Myocyte (in vitro differentiated cells): ENCODE measurements at regions not wholly inside any gene's neighbourhood (a gene's known extent, or its start where the extent isn't known, plus 50 kb on each side); places are given as distances from the start of the nearest gene placed in this dataset.
"Not testable (repeated sequence)": the region's sequence is repeated elsewhere in the genome, so short reads cannot be mapped to it uniquely, and the experiment has no call there.

ENCODE experiments used
- DNase-seq: peaks from one replicate; pipeline ENCODE4 v3.0.0-alpha.2; 2012; ENCODE audit warnings: low read depth

DNA sequence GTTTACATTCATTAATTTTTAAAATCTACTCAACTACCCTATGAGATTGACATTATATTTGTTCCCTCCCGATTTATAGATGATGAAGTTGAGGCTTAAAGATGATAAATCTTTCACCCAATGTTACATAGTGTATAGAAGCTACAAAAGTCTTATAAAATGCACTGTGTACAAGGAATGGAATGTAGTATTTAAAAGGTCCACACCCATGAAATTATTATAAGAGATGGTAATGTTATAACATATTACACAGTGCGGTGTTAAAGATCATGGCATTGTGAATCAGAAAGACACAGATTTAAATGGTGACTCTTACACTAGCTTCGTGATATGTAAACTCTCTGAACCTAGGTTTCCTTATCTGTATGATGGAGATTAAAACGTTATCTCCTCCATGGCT lies 141.6 kb upstream of the CHD1 start:
- no peak for DNase-seq

DNA sequence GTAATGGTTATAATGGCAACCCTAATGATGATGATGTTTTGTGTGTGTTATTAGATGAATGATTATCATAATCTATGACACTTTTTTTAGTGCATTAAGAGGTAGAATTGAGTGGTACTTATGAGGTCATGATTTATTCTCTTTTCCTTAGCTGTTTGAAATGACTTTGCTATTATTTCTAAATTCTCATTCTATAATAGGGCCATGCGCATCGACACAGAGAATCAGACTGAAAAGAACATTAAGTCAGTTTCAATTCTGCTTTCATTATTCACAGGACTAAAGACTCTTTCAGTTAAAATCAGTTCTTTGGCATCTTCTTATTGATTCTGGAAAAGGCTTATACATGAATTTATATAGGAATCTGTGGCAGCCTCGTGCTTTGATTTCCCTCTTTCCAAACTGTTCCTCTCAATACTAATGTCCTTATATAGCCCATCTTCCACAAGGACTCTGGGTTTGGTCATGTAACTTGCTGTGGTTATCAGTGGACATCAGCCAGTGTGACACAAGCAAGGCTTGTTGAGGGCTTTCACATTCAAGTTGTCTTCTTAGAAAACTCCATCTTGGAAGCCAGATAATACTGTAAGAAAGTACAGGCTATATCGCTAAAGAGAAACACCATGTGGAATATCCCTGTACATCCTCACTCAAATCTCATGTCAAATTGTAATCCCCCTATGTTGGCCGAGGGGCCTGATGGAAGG lies 140.3 kb upstream of the CHD1 start:
- DNase-seq: no peak

DNA sequence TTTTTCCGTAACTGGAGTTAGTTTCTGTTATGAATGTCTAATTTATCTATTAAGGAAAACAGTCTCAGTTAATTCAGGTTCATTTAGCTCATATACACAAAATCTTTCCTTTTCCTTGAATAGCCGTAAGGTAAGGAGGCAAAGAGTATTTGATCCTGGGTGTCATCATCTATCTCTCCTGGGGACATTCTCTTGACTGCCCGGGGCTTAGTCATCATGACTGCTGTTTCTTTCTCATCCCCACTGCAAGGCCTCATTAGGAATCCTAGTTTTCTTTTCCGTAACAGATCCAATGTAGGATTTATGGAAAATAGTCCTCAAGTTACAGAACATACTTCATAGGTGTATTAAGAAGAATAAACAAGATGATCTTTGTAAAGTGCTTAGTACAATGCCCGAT lies 134.9 kb upstream of the CHD1 start:
- DNase-seq: no peak

DNA sequence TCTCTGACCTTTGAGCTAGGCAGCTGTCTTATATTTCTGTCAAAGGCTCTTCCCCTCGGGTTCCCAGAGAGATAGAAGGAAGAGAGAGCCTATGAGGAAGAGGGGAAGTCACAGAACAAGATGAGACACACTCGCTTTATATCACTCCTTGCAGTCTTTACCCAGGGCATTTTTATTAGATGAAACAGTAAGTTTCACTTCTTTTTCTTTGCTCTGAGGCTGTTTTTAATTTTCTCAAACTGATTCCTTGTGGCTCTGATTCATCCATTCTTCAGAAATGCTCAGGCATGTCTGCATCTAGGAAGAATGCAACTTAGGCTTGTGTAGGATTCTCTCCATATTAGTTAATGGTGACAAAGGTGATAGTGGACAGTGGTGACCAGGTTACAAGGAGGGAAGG lies 132.9 kb upstream of the CHD1 start:
- peak; percentile 22 for DNase-seq

DNA sequence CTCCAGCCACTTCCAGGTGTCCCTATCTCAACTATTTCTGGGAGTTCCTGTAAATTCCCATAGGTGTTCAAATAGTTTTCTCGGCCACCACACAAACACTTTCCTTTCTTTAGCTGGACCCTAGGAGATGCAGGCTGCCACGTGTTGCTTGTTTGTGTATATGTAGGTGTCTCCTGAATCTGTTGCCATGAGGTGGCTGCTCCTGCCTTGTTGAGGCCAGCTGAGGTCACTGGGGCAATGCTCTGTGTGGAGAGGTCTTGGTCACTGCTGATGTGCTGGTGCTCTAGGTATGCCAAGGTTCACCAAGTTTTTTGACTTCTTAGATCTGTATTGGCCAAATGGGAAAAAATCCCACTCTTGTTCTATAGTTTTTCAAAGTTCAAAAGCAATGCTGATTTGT lies 132.5 kb upstream of the CHD1 start:
- no peak for DNase-seq

DNA sequence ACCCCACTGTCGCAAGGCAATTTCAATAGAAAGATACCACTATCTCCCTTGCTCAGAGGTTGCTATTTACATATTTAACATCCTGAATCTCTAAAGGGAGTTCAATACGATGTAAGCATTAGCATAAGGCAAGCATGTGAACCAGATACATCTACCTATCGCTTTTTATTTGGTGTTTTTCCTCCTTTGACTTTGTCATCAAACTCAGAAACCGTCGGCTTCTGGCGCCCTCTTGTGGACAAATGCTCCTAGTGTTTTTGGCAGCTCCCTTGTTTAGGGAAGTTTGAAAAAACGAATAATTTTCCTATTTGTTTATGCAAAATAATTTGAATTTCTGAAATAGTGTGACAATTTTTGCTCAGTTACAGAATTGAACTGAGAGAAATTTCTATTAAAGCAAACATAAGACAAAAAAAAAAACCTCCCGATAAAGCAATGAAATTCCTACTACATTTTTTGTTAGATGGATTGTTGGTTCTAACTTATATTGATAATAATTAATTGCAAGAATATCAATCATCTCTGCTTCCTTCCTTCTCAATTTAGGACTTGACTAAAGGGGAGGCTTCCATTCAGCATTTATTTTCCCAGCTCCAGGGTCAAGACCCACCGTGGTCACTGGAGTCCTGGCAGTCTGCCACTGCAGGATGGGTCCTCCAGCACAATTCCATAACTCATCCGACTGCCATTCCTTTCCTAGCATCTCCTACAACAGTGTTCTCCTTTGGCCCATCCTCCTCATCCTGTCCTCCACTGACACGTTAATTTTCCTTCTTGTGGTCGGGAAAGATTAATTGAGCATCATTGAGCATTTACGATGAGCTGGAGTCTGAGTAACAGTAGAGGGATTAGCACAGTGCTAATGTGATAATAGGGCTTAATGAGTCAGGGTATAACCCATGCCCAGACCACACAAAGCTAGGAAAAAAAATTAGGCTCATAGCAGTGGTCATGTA lies 131.8 kb upstream of the CHD1 start:
- DNase-seq: peak; percentile 78

DNA sequence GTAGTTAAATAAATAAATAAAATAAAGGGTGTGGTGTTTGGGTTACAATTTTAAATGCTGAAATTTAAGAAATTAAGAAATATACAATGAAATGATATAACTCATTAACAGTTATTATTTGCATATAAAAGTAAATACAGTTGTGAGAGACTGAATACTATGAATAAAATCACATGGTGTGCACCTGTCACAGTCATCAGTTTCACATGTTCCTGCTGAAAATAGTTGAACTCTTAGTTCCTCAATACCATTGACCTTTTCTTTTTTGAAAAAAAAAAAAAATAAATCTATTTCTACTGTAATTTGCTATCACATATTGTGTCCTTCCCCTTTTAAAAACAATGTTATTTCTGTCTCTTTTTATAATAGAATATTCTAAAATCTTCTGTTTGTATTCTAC lies 130.9 kb upstream of the CHD1 start:
- DNase-seq: no peak

DNA sequence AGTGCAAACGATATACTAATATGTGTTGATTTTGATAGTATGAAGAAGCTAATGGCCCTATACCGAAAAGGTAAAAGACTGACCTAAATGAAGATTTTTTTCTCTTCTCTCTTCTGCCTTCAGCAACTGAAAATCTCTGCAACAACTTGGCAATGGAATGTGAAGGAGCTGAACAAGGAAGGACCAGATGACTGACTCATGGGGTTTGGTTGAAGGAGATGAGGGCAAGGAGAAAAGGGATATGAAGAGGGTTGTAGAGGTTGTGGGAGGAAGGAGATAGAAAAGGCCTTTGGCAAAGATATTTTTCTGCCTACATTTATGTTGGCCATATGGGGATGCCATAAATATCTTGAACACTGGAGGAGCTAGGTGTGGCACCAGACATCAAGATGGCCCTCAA lies 129.7 kb upstream of the CHD1 start:
- no peak for DNase-seq

DNA sequence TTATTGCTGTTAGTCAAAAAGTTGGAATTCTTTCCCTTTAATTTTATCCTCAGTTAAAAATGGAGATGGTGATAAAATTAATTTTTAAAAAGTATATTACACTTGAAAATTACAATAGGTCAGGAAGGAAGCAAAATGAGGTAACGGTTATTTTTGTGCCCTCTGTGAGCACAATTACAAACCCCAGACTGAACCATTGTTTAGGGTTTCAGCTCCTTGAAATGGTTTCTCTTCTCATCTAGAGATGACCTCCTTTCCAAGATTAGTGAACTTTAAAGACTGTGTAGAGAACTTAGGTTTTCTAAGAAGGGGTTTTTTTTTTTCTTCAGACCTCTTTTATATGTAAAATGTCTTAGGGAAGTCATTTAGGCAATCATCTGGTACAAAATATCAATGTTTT lies 126.2 kb upstream of the CHD1 start:
- no peak for DNase-seq

DNA sequence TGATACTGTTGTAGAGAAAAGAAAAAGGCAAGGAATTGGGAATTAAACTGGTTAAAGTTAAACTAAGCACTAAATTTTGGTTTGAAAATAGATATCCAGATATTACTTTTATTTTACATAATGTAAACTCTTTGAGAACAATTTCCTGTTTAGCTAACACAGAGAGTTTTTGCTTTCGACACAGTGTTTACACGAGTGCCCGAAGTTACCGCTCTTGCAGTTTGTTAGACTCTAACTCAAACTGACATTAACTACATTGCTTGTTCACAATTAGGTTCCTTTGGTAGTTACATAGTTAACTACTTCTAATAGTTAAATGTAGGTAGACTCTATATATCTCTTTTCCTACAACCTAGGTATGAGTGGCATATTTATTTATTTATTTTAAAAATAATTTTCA lies 117.1 kb upstream of the CHD1 start:
- DNase-seq: no peak

DNA sequence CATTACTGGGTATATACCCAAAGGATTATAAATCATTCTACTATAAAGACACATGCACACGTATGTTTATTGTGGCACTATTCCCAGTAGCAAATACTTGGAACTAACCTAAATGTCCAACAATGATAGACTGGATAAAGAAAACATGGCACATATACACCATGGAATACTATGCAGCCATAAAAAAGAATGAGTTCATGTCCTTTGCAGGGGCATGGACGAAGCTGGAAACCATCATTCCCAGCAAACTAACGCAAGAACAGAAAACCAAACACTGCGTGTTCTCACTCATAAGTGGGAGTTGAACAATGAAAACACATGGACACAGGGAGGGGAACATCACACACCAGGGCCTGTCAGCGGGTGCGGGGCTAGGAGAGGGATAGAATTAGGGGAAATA lies 114.5 kb upstream of the CHD1 start:
- DNase-seq: not testable (repeated sequence)

DNA sequence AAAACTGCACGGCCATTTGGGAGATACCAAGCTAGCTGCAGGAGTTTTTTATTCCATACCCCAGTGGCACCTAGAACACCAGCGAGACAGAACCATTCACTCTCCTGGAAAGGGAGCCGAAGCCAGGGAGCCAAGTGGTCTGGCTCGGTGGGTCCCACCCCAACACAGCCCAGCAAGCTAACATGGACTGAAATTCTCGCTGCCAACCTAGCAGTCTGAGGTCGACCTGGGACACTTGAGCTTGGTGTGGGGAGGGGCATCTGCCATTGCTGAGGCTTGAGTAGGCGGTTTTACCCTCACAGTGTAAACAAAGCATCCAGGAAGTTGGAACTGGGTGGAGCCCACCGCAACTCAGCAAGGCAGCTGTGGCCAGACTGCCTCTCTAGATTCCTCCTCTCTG lies 108.9 kb upstream of the CHD1 start:
- DNase-seq: peak; percentile 67

DNA sequence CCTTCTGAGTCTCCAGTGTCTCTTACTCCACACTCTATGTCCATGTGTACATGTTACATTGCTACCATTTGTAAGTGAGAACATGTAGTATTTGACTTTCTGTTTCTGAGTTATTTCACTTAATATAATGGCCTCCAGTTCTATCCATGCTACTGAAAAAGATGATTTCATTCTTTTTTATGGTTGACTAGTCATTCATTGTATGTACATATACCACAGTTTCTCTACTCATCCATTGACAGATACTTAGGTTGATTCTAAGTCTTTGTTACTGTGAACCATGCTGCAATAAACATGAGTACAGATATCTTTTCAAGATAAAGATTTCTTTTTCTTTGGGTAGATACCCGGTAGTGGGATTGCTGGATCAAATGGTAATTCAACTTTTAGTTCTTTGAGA lies 107.1 kb upstream of the CHD1 start:
- DNase-seq: no peak

DNA sequence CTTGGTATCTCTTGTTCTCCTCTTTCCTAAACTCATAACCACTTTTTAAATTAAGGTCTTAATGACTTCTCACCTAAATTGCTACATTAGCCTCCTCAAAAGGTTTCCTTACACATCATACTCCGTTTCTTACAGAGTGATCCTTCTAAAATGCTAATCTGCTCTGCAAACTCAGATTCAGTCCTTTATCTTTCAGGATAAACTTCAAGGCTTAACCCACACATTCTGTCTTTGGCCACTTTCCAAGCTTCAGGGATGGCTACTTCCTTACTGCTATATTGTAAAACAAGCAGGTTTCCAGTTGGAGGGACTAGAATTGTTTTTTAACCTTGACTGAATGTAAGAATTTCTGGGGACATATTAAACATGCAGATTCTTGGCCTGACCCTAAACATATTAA lies 105.5 kb upstream of the CHD1 start:
- DNase-seq: no peak

DNA sequence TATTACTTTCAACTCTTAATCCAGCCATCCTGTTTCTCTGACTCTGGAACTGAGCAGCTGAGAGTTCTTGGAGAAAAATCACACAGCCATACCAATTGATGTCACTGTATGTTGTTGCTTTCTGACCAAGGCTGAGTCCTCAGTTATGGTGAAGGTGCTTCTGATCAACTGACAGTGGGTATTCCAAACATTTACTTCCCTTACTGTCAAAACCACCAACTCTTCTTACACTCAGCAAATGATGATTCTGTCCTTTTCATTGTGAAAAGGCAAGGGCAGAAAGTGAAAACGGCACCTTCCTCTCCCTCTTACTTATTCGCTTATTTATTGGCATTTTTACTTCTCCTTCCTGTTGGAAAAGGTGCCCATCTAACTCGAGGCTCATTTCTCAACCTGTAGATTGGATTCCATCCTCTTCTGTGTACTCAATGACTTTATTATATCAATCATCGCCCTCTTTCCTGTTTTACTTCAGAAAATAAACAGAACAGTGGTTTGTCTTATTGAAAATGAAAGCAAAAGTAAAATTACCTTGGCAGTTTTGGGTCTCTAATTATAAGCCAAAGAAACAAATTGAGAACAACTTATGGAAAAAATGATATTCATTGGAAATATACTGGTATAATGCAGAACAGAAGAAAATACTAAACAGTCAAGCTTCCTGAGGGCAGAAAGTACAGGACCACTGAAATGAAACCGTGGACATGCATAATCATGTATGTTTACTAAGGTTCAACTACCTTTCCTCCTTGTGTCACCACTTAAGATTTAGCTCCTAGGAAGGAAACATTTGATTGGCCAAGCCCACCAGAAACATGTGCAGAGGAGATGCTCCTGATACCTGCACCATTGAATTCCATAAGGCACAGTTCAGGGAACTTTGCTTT lies 104.5 kb upstream of the CHD1 start:
- DNase-seq: peak; percentile 14

DNA sequence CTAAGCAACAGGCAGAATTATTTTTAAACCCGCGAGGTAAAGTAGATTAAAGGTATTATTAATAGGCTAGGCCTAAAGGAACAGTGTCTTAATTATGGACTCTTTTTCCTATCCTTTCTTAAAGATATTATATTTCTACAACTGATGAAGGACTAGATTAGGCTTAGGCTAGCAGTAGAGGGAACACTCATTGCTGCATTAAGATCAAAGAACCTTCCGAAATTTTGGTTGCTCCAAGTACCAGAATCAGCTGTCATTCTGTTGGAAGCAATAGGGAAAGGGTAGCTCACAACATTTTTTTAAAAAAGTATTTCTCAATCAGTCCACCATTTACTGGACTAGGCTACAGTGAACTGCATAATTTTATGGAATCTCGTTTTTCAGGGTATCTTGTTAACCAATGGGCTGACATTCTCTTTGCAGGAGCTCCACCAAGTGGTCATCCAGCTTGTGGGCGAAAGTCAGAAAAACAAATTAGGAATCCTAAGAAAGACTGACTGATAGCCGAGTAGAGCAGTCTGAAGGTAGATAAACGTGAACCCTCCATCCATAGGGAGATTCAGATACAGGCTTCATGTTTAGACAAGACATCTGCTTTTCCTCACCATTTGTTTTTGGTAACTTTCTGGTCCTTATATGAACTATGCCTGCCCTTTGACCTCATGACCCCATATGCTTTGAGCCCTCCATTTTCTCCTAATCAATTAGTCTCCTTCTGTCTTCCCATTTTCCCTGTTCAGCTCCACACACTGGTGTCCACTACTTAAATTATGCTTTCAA lies 103.6 kb upstream of the CHD1 start:
- peak; percentile 76 for DNase-seq

DNA sequence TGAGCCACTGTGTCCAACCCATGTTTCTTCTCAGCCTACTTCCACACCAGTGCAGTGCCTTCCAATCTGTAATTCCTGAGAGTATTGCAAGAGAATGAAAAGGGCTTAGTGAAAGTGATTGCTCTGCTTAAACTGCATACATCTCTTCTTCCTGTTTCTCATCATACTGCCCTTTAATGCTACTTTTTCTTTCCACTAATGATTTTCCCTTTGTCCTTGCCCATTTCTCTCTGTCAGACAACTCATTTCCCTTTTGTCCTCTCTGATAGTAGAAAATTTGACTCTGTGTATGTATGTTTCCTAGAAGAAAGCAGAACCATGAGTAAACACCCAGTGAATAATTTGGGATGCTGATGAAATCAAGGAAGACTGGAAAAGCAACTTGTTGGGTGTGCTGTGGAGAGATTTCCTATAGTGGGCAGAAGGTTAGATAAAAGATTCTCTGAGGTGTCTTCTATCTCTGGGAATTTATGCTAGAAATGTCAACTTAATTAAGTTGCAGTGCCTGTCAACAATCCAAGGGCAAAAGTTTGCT lies 102.2 kb upstream of the CHD1 start:
- no peak for DNase-seq

DNA sequence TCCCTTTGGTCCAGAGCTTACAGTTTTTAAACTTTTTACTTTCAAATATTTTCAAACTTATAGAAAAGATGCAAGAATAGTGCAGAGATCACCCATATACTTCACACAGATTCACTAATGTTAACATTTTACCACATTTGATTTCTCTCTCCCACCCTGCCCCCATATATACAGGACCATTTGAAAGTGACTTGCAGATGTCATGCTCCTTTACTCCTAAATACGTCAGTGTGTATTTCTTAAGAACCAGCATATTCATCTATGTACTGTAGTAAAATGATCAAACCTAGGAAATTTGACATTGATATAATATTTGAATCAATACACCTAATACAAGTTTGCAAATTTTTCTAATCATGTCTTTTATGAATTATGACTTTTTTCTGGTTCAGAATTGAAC lies 100.4 kb upstream of the CHD1 start:
- DNase-seq: no peak

DNA sequence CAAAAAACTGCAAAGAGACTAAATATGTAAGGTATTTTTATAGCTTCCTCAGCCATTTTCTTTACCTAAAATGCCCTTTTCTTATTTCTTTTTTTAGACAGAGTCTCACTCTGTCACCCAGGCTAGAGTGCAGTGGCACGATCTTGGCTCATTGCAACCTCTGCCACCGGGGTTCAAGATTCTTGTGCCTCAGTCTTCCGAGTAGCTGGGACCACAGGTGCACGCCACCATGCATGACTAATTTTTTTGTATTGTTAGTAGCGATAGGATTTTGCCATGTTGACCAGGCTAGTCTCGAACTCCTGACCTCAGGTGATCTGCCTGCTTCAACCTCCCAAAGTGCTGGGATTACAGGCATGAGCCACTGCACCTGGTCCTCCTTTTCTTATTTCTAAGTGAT lies 99.4 kb upstream of the CHD1 start:
- not testable (repeated sequence) for DNase-seq

DNA sequence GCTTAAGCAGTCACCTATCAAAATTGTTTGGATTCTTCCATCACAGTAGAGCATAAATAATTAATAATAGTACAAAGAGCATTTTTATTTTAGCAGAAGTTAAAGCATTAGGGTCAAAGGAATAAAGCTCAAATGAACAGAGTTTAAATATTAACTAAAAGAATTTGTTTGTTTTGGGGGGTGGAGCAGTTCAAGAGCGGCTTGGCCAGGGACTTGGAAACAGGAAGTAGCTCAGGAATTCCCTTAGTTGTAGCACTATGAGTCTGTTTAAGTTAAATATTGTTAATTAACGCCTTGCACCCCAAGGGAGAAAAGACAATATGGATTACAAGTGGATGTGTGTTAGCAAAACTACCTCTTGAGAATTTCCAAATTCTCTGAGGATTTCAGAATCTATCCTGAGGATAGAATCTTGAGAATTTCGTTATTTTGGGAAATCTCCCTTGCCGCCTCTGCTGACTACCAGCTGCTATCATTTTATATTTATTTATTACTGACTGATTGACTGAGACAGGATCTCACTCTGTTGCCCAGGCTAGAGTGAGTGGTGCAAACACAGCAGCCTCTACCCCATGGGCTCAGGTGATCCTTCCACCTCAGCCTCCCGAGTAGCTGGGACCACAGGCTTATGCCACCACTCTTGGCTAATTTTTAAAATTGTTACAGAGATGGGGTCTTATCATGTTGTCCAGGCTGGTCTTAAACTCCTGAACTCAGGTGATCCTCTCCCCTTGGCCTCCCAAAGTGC lies 96.7 kb upstream of the CHD1 start:
- no peak for DNase-seq
